Left kidney (tissue), 1 donor: ENCODE measurements at regions not wholly inside any gene's neighbourhood (a gene's known extent, or its start where the extent isn't known, plus 50 kb on each side); places are given as distances from the start of the nearest gene placed in this dataset.
A peak's percentile ranks its signal among the peaks of the same experiment; 100 is the strongest.

Experiments used
- DNase-seq: peaks from one replicate; pipeline ENCODE4 v3.0.0-alpha.2; 2013

DNA sequence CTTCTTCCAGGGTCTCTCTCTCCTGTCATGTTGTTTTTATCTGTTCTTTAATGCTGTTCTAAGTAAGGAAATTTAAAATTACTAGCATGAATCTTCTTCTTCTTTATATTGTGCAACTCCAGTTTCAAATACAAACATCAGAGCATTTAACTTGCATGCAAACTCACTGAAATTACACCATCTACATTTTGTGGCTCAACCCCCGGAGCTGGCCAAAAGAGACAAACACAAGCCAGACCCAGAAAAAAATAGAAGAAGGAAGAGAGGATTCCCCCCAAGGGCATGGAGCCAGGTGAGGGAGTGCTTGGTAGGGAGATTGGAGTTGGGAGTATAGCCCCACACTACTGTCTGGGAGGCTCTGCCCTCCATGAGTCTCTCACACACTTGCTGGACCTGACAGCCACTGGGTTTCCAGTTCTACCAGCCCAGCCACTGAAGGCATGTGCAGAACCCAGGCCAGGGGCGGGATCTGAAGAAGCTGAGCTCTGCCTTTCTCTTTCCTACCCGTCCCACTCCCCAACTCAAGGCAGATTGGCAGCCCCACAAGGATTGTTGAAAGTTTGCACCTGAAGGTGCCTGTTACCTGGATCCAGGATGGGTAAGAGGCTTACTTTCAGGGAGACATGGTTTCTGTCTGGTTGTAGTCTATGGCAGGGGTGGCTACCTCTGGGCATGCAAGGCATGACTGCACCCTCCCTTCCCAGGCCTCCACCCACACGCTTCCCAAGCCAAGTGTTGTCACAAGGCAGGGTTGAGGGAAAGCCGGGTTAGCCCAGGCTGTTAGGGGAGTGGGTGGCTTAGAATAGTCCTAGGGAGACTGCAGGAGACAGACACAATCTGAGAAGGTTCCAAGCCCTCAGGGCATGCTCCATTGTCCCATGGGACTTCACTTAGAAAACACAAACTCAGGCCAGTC is 297.2 kb downstream of the TGFB2 start:
- DNase-seq: no peak

- no peak for DNase-seq
Observed at GRCh38 chr1:218643281-218643680, 298.1 kb downstream of the TGFB2 start.

- no peak for DNase-seq
Observed at GRCh38 chr1:218643926-218644325, 298.8 kb downstream of the TGFB2 start.

DNA sequence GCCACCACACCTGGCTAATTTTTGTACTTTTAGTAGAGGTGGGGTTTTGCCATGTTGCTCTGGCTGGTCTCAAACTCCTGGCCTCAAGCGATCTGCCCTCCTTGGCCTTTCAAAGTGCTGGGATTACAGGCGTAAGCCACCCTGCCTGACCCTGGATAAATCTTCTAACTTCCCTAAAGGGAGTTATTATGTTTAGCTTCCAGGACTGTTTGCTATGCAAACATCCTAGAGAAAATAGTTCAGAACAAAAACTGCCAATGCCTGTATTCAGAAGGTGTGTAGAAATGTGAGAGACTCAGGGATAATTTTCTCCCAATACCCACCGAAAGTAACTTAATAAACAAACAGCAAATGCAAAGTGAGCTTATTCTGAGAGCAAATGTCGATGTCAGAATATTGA is 301.2 kb downstream of the TGFB2 start:
- DNase-seq: no peak

DNA sequence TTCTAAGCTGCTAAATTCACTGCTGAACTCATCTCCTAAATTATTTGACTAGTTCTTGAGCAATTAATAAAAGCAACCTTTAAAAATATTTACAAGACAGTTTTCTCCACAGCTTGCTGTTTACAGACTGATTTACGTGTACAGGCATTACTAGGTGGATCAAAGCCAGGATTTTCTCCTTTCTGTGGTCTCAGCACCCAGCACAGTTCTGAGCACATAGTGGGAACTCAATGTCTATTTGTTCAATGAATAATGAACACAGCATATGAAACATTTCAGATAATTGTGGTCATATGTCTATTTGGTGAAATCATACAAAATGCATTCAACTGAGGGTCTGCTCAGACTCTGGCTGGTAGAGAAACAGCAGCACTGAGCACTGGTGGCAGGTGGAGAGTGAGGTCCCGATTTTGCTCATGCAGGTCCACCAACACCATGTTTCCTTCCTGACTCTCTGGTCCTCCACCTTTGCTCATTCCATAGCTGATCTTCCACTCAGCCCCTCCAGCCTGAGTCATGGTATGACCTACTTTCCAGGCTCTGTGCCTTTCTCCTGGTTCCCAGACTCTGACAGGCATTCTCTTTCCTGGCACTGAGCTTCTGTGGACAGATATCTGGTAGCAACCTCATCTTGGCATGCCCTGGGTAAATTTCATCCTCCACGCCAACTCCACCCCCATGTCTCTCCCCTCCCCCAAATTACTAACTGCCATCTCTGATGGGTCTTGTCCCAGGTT is 311.3 kb downstream of the TGFB2 start:
- DNase-seq: no peak

- DNase-seq: no peak
Observed at GRCh38 chr1:218658269-218658668, 313.1 kb downstream of the TGFB2 start.

DNA sequence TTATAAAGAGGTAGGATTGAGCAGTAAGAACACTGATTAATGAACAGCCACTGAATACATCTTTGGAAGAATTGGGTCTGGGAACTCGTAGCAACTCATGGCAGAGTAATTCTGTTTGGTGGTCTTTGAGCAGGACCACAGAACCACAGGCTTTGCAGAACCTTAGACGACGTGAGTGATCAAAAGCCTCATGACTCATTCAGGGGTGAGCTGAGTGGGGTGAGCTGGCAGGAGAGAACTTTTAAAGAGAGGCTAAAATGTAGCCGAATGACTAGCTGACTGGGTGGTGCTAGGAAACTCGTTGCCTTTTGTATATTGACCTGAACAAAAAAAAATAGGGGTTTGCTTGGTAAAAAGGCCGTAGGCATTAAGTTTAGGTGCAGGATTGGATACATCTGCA is 313.8 kb downstream of the TGFB2 start:
- DNase-seq: no peak

- DNase-seq: no peak
Observed at GRCh38 chr1:218659911-218660677, 315.0 kb downstream of the TGFB2 start.

- DNase-seq: no peak
Observed at GRCh38 chr1:218660678-218661053, 315.5 kb downstream of the TGFB2 start.

GRCh38 chr1:218661411-218661810 is 316.3 kb downstream of the TGFB2 start:
- DNase-seq: no peak

DNA sequence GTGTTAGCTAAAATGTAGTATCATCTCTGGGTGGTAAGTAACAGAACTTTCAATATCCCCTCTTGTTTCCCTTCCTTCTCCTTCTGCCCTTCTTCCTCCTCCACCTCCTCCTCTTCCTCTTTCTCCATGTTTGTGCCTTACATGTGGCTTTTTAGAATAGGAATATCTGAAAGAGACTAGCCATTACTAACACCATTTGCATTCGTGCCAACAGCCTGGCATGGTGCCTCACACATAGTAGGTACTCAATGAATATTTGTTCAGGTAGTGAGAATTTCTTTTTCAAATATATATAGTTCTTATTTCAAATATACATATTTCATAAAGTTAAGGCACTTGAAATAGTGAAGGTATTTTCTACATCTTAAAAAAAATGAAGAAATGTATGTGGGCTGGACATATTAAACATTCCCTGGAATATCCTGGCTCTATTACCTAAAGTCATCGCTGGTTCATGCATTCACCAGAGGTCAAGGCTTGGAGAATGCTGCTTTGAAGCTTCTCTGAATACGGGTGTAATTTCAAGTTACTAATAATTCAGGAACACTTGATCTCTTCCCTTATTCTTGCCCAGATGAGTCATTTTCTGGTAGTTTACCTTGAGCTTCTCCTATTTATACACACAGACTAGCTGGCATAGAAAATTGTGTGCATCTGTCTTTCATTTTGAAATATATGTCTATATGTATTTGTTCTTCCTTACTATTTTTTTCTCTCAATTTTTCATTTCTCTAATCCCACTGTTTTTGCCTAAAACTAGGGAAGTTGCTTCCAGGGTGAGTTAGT is 319.4 kb downstream of the TGFB2 start:
- DNase-seq: no peak

DNA sequence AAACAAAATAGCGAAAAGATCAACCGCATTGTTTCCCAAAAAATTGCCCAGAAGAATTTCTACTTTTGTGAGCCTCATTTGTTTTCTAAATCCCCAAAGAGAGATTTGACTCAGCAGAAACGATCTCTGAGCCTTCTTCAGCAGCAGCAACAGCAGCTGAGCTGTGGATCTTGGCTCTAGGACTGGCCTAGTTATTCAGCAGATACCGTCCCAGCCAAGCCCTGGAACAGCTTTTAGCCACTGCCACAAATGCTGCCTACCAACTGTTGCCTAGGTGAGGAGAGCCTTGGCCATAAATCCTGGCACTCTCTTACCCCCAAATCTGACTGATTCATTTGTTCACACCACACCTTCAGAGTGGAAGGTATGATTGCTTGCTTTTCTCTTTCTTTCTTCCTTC is 320.1 kb downstream of the TGFB2 start:
- DNase-seq: no peak

- DNase-seq: no peak
Observed at GRCh38 chr1:218666263-218666662, 321.1 kb downstream of the TGFB2 start.

DNA sequence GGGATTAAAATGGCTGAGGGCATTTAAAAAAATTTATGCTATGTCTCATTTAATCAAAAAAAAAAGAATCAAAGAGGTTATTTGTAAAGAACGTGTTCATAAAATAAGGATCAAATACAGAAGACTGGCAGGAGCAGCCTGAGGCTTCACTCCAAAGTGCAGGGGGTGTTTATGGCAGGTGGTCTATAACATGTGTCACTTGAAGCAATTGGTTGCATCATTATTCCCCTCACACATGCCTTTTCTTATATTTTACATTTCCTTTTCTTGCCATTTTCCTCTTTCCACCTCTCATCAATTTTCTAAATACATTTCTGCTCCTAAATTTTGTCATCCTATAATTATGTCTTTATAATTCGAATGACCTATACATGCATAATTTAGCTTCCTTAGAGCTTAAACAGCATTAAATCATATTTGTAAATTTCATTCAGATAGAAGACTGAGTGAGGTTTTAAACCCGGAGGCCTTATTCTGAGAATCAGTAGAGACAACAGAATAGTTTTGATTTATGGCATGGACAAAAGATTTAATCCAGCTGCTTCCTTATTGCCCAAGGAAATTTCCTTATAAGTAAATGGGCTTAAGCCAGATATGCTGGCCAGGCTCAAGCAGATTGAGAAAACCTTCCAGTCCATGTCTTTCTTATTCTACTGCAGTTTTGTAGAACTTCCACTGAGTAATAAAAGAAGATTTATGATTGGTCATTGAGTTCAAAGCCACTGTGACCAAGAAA is 322.8 kb downstream of the TGFB2 start:
- DNase-seq: peak; percentile 54

DNA sequence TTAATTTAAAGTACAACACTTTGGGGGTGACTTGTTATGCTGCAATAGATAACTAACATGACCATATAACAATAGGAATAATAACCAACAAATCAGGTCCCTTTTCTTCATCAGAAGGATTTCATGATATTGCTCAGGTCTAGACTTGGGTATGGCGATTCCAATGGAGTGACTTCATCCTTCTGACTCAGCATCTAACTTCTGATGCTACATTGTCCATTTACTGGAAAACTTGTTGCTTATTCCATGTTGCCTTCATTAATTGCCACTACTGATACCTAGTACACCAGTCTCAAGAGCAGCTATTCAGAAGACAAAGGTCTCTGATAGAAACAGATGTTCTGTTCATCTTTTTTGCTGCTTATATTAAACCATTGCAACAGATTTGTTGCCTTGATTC is 324.3 kb downstream of the TGFB2 start:
- no peak for DNase-seq

DNA sequence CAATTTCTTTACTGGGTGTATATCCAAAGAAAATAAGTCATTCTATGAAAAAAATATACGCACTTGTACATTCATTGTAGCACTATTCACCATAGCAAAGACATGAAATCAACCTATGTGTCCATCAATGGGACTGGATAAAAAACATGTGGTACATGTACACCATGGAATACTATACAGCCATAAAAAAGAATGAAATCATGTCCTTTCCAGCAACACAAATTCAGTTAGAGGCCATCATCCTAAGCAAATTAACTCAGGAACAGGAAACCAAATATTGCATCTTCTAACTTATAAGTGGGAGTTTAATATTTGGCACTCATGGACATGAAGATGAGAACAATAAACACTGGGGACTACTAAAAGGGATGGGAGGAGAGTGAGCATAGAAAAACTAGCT is 325.7 kb downstream of the TGFB2 start:
- no peak for DNase-seq

GRCh38 chr1:218671573-218671972 is 326.4 kb downstream of the TGFB2 start:
- DNase-seq: no peak

DNA sequence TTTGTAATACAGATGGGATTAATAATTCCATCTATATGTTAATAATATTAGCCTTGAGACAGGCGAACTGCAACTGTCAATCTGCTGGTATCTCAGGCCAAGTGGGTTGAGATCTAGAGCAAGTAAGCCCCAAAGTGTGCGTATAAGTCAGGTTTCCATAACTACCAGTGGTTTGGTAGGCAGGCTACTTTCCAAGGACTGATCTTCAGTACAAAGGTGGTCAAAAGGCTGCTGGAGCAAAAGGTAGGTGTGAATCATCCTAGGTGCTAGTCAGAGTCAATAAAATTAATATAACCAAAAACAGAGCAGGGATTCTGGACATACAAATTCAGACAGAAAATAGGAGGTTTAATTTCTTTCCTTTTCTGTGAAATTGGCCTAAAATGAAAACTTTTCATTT is 328.0 kb downstream of the TGFB2 start:
- no peak for DNase-seq

GRCh38 chr1:218674280-218674773 is 329.2 kb downstream of the TGFB2 start:
- DNase-seq: no peak

- no peak for DNase-seq
Observed at GRCh38 chr1:218677026-218677425, 331.9 kb downstream of the TGFB2 start.

- DNase-seq: no peak
Observed at GRCh38 chr1:218679391-218679790, 334.3 kb downstream of the TGFB2 start.
